Mucosa of descending colon (tissue), 3 donors: ENCODE measurements at regions not wholly inside any gene's neighbourhood (a gene's known extent, or its start where the extent isn't known, plus 50 kb on each side); places are given as distances from the start of the nearest gene placed in this dataset.
A peak's percentile ranks its signal among the peaks of the same experiment; 100 is the strongest.
"Not testable (repeated sequence)": the region's sequence is repeated elsewhere in the genome, so short reads cannot be mapped to it uniquely, and the experiment has no call there.

Experiments used
- ATAC-seq: fragments of 200-7000 bp; cut with Tn5 transposase; one replicate; pipeline ENCODE4 v1.9.1; 2020; ENCODE audit warnings: mild to moderate bottlenecking, moderate library complexity
- DNase-seq, 3 donors: peaks; one replicate each; pipeline ENCODE4 v3.0.0-alpha.2; 2020
- H3K36me3 ChIP-seq: fragments of 200-600 bp; one replicate; pipeline ENCODE4 v1.8.0; 2021; ENCODE audit warnings: low read depth, mild to moderate bottlenecking
- H3K4me1 ChIP-seq: fragments of 200-600 bp; one replicate; pipeline ENCODE4 v1.8.0; 2021; ENCODE audit warnings: low read depth, mild to moderate bottlenecking
- H3K4me3 ChIP-seq: fragments of 200-600 bp; one replicate; pipeline ENCODE4 v1.8.0; 2021; ENCODE audit warnings: mild to moderate bottlenecking
- H3K9me3 ChIP-seq: fragments of 200-600 bp; one replicate; pipeline ENCODE4 v1.8.0; 2021; ENCODE audit warnings: mild to moderate bottlenecking
- intact Hi-C, 2 donors: fragments of 100-400 bp; cut with DNase I in 1 of 2; cut with micrococcal nuclease in 1 of 2; formaldehyde crosslinking; loops; one replicate each; pipeline versions ENCODE4 v1.11.0 to v1.11.1; 2022; cut with DNase I, micrococcal nuclease
- TF ChIP-seq, protein P1 (sequence below): fragments of 200-600 bp; IDR thresholded peaks from one replicate; pipeline ENCODE4 v1.8.0; 2022; ENCODE audit warnings: antibody characterized with exemption, mild to moderate bottlenecking
- donor health status: DM: no; HTN: no; CAD: no; lungs with moderate emphysema.
- donor health status: DM: no; HTN: no; CAD: no.
- donor health status: DM: no; HTN: yes; CAD: no.

DNA sequence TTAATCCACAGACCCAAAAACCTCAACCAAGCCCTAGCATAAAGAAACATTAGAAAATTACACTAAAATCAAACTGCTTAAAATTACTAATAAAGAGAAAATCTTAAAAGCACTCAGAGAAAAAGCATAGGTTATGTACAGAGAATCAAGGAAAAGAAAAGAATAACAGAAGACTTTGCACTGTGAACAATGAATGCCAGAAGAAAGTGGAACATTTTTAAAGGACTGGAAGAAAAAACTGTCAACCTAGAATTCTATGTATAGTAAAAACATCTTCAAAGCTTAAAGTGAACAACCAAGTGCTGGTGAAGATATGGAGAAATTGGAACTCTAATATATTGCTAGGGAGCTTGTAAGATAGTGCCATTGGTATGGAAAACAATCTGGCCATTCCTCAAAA is 82.7 kb upstream of the SLC6A11 start:
- intact Hi-C loops: loop anchor here in 1 of 2 donors (10.0 kb wide), 1 partner anchor 388 kb away; no protein-coding TSS in a partner anchor
- Histone ChIP-seq H3K4me3 (no peak overlapping the region), H3K4me1 (no peaks in the 10 kb centered on the region), H3K36me3 (no peaks in the 10 kb centered on the region), H3K9me3 (peaks cover 23% of the 10 kb centered on the region)
- no peak for DNase-seq
- TF ChIP-seq, protein P1, sequence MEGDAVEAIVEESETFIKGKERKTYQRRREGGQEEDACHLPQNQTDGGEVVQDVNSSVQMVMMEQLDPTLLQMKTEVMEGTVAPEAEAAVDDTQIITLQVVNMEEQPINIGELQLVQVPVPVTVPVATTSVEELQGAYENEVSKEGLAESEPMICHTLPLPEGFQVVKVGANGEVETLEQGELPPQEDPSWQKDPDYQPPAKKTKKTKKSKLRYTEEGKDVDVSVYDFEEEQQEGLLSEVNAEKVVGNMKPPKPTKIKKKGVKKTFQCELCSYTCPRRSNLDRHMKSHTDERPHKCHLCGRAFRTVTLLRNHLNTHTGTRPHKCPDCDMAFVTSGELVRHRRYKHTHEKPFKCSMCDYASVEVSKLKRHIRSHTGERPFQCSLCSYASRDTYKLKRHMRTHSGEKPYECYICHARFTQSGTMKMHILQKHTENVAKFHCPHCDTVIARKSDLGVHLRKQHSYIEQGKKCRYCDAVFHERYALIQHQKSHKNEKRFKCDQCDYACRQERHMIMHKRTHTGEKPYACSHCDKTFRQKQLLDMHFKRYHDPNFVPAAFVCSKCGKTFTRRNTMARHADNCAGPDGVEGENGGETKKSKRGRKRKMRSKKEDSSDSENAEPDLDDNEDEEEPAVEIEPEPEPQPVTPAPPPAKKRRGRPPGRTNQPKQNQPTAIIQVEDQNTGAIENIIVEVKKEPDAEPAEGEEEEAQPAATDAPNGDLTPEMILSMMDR: no peak
- no peak for ATAC-seq

DNA sequence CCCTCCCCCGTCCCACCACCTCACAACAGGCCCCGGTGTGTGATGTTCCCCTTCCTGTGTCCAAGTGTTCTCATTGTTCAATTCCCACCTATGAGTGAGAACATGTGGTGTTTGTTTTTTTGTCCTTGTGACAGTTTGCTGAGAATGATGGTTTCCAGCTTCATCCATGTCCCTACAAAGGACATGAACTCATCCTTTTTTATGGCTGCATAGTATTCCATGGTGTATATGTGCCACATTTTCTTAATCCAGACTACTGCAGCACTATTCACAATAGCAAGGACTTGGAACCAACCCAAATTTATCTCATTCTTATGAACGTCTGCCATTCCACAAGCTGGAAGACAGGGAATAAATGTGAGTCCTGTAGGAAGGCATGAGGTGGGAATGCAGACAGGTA is 79.6 kb upstream of the SLC6A11 start:
- not testable (repeated sequence) for DNase-seq, H3K4me3 ChIP-seq, H3K4me1 ChIP-seq, H3K36me3 ChIP-seq, ATAC-seq
- intact Hi-C loops: loop anchor here (5.0 to 10.0 kb wide), 2 partner anchors 389 to 392 kb away; no protein-coding TSS in a partner anchor
- peaks cover 23% of the 10 kb centered on the region for H3K9me3 ChIP-seq

DNA sequence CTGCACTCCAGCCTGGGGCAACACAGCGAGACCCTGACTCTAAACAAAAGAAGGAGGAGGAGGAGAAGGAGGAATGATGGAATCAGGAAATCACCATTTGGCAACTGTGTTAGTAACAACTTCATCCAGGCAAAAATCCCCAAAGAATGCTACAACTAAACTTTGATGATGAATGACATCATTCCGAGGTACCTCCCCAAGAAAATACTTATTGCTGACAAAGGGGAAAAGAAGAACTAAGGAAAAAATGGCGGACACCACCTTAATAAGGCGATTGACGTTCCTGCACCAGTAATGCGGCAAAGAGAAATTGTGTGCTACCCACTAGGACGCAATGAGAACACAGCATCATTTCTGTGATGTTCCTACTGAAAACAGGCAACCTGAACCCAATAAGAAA is 78.2 kb upstream of the SLC6A11 start:
- DNase-seq (no peak), ATAC-seq (no peak)
- H3K4me1 ChIP-seq: no peaks in the 10 kb centered on the region
- H3K4me3 ChIP-seq: no peak overlapping the region
- peaks cover 16% of the 10 kb centered on the region for H3K9me3 ChIP-seq
- TF ChIP-seq, protein P1: no peak
- no peaks in the 10 kb centered on the region for H3K36me3 ChIP-seq
- intact Hi-C loops: loop anchor here (5.0 to 10.0 kb wide), 2 partner anchors 390 to 393 kb away; no protein-coding TSS in a partner anchor

DNA sequence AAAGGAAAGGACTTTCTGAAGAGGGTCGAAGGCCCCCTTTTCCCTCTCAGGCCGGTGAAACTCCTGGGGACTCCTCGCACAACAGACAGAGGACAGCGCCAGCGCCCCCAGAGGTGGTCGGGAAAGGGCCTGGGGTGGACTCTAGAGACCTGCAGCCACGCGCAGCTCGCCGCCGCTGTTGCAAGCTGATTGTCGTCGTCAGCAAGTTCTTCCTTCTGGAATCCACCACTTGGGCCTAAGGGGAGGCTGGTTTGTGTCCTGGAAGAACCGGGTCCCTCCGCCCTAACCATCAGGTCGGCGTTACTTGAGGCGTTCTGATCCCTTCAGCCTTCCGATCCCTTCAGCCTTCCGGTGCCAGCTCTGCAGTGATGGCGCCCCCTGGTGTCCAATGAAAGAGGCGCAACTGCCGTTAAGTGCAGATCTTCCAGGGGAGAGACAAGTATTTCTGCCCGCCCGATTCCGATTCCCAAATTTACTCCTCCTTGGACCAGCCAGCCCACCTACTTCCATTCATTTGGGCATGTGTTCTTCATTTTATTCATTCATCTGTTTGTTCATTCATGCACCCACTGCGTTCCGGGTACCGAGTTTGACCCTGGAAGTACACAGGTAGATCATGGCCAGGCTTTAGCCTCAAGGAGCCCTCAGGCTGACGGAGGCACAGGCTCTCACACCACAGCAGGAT is 77.2 kb upstream of the SLC6A11 start:
- Histone ChIP-seq H3K9me3 (peaks cover 6% of the 10 kb centered on the region), H3K36me3 (no peaks in the 10 kb centered on the region), H3K4me1 (no peaks in the 10 kb centered on the region), H3K4me3 (no peak overlapping the region)
- intact Hi-C loops: loop anchor here (5.0 to 10.0 kb wide), 2 partner anchors 392 to 394 kb away; no protein-coding TSS in a partner anchor
- TF ChIP-seq, protein P1: peak; percentile 74
- ATAC-seq (peak; percentile 72), DNase-seq (peak in 2 of 3 donors; percentile 74 to 77)

DNA sequence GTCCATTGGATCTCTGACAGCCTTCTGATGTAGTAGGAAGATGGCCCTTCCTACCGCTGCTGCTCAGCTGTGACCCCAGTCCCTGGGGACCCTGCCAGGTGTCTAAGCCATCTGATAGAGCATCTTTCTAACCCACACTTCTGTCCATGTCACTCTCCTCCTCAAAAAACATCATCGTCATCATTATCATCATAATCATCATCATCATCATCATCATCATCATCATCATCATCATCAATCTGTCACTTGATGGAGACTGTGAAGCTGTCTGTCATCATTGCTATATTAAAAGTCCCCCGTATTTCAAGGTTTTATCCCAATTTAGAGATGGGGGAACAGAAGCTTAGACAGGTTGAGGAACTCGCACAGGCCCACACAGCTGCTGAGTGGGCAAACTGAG is 75.1 kb upstream of the SLC6A11 start:
- intact Hi-C loops: no loop called here
- no peaks in the 10 kb centered on the region for H3K4me1 ChIP-seq
- no peak for ATAC-seq

More for the DNA sequence above, 75.1 kb upstream of the SLC6A11 start:
- DNase-seq: no peak
- TF ChIP-seq, protein P1: no peak
- Histone ChIP-seq H3K36me3 (no peaks in the 10 kb centered on the region), H3K4me3 (no peak overlapping the region), H3K9me3 (no peaks in the 10 kb centered on the region)
